Gastrocnemius medialis (tissue), 4 donors: ENCODE measurements at regions not wholly inside any gene's neighbourhood (a gene's known extent, or its start where the extent isn't known, plus 50 kb on each side); places are given as distances from the start of the nearest gene placed in this dataset.
A peak's percentile ranks its signal among the peaks of the same experiment; 100 is the strongest.

Source experiments
- ATAC-seq, 2 donors: fragments of 150-250 bp; one replicate each; pipeline ENCODE4 v1.9.1; 2016
- DNase-seq, 2 donors: peaks; one replicate each; pipeline ENCODE4 v3.0.0-alpha.2; 2019
- H3K27ac ChIP-seq, 4 donors: fragments of 200-600 bp; sonication (generic); 1 replicate in 1 of 4; 2 replicates in 3 of 4; pipeline ENCODE4 v1.5.1; 2016 to 2018; ENCODE audit warnings: mild to moderate bottlenecking in 2 of 4, moderate library complexity in 1 of 4
- H3K27me3 ChIP-seq, 3 donors: fragments of 200-600 bp; sonication (generic) in 2 of 3; 1 replicate in 1 of 3; 2 replicates in 2 of 3; pipeline versions ENCODE4 v1.5.1 to v1.6.0; 2016 to 2019; ENCODE audit warnings: mild to moderate bottlenecking in 1 of 3, moderate library complexity in 1 of 3
- H3K36me3 ChIP-seq, 2 donors: fragments of 200-600 bp; sonication (generic) in 1 of 2; one replicate each; pipeline ENCODE4 v1.5.1; 2017 to 2018
- H3K4me1 ChIP-seq, 2 donors: fragments of 200-600 bp; sonication (generic) in 1 of 2; one replicate each; pipeline ENCODE4 v1.5.1; 2016 to 2017; ENCODE audit warnings: mild to moderate bottlenecking in 2 of 2
- H3K4me3 ChIP-seq, 4 donors: fragments of 200-600 bp; sonication (generic) in 3 of 4; 1 replicate in 1 of 4; 2 replicates in 3 of 4; pipeline ENCODE4 v1.5.1; 2016 to 2019; ENCODE audit warnings: mild to moderate bottlenecking in 2 of 4
- H3K9me3 ChIP-seq, 3 donors: fragments of 200-600 bp; sonication (generic) in 2 of 3; 1 replicate in 1 of 3; 2 replicates in 2 of 3; pipeline ENCODE4 v1.5.1; 2016 to 2019
- CTCF ChIP-seq, 5 experiments: fragments of 450-650 bp in 3 of 5; fragments of 200-600 bp in 2 of 5; sonication (generic) in 2 of 5; IDR thresholded peaks in 4 of 5; conservative IDR thresholded peaks in 1 of 5; 1 replicate in 4 of 5; 2 replicates in 1 of 5; pipeline ENCODE4 v1.5.1; 2016 to 2019; ENCODE audit warnings: antibody characterized with exemption in 5 of 5, mild to moderate bottlenecking in 3 of 5, moderate library complexity in 3 of 5
- POLR2A ChIP-seq, 2 donors: fragments of 450-650 bp; IDR thresholded peaks; one replicate each; pipeline ENCODE4 v1.6.1; 2017; ENCODE audit warnings: antibody characterized with exemption in 2 of 2, mild to moderate bottlenecking in 2 of 2, moderate library complexity in 2 of 2
- in situ Hi-C, 4 donors: fragments of 200-750 bp; cut with MboI; loops; one replicate each; pipeline versions ENCODE4 v1.15.0 to v1.8.0; 2017; ENCODE audit warnings: low sequenced_read_pairs in 4 of 4
- intact Hi-C: fragments of 100-400 bp; cut with DNase I; formaldehyde crosslinking; loops from one replicate; pipeline ENCODE4 v1.15.1; 2023; ENCODE audit warnings: low total_unique reads

- Histone ChIP-seq H3K27me3 (no peaks in the 10 kb centered on the region), H3K36me3 (no peaks in the 10 kb centered on the region), H3K27ac (no peak overlapping the region), H3K4me3 (no peak overlapping the region), H3K9me3 (no peaks in the 10 kb centered on the region), H3K4me1 (no peaks in the 10 kb centered on the region)
- TF ChIP-seq POLR2A (IDR thresholded peaks at IDR 0.05) (no peak), CTCF (IDR thresholded peaks at IDR 0.05 in 4 of 5, conservative IDR thresholded peaks at IDR 0.05 in 1 of 5) (peak in 2 of 5 experiments; percentile 4 to 33)
- peak in 1 of 2 donors; percentile 36 for ATAC-seq
- in situ Hi-C loops (no loop called here), intact Hi-C loops (loop anchor here (5.0 kb wide), 1 partner anchor 86 kb away; no protein-coding TSS in a partner anchor)
- no peak for DNase-seq
Measured at GRCh38 chr6:129936329-129937165, 75.4 kb upstream of the TMEM244 start.

GRCh38 chr6:129932321-129932720 is 71.2 kb upstream of the TMEM244 start:
- ATAC-seq = no peak
- Histone ChIP-seq H3K36me3 (no peaks in the 10 kb centered on the region), H3K9me3 (no peaks in the 10 kb centered on the region), H3K27ac (no peak overlapping the region), H3K4me3 (no peak overlapping the region), H3K4me1 (no peaks in the 10 kb centered on the region), H3K27me3 (no peaks in the 10 kb centered on the region)
- TF ChIP-seq POLR2A (IDR thresholded peaks at IDR 0.05) = no peak
- no peak for TF ChIP-seq CTCF (IDR thresholded peaks at IDR 0.05 in 4 of 5, conservative IDR thresholded peaks at IDR 0.05 in 1 of 5)
- no peak for DNase-seq
- intact Hi-C loops (no loop called here), in situ Hi-C loops (no loop called here)

GRCh38 chr6:129929433-129929832 is 68.3 kb upstream of the TMEM244 start:
- in situ Hi-C loops = no loop called here
- TF ChIP-seq POLR2A (IDR thresholded peaks at IDR 0.05) (no peak), CTCF (IDR thresholded peaks at IDR 0.05 in 4 of 5, conservative IDR thresholded peaks at IDR 0.05 in 1 of 5) (no peak)
- Histone ChIP-seq H3K9me3 (no peaks in the 10 kb centered on the region), H3K36me3 (no peaks in the 10 kb centered on the region), H3K4me1 (no peaks in the 10 kb centered on the region), H3K27ac (no peak overlapping the region), H3K27me3 (no peaks in the 10 kb centered on the region), H3K4me3 (no peak overlapping the region)
- no peak for ATAC-seq
- DNase-seq = no peak
- intact Hi-C loops = no loop called here

GRCh38 chr6:129923530-129924250 is 62.6 kb upstream of the TMEM244 start:
- no peaks in the 10 kb centered on the region for H3K36me3 ChIP-seq
- H3K4me3 ChIP-seq = no peak overlapping the region
- no peaks in the 10 kb centered on the region for H3K9me3 ChIP-seq
- H3K4me1 ChIP-seq = no peaks in the 10 kb centered on the region
- no peaks in the 10 kb centered on the region for H3K27me3 ChIP-seq
- no peak for ATAC-seq
- TF ChIP-seq POLR2A (IDR thresholded peaks at IDR 0.05) (no peak), CTCF (IDR thresholded peaks at IDR 0.05 in 4 of 5, conservative IDR thresholded peaks at IDR 0.05 in 1 of 5) (no peak)
- intact Hi-C loops (no loop called here), in situ Hi-C loops (no loop called here)
- H3K27ac ChIP-seq = no peak overlapping the region
- no peak for DNase-seq
